ENCODE measurements at regions not wholly inside any gene's neighbourhood (a gene's known extent, or its start where the extent isn't known, plus 50 kb on each side); places are given as distances from the start of the nearest gene placed in this dataset.
A peak's percentile ranks its signal among the peaks of the same experiment; 100 is the strongest.
"Not testable (repeated sequence)": the region's sequence is repeated elsewhere in the genome, so short reads cannot be mapped to it uniquely, and the experiment has no call there.

GRCh38 chr5:44536650-44537260 is 147.5 kb upstream of the FGF10 start:
- TF ChIP-seq ZFX (IDR thresholded peaks at IDR 0.05; ENCODE audit: borderline replicate concordance) (no peak), CTCF (IDR thresholded peaks at IDR 0.05) (peak; percentile 84)
- H3K27ac ChIP-seq, result peak overlapping the region; percentile 97; the same call in 1 of the 2 replicates

GRCh38 chr5:44535621-44536020 is 146.4 kb upstream of the FGF10 start:
- TF ChIP-seq CTCF (IDR thresholded peaks at IDR 0.05), result no peak
- TF ChIP-seq ZFX (IDR thresholded peaks at IDR 0.05; ENCODE audit: borderline replicate concordance), result no peak
- H3K27ac ChIP-seq, result no peak overlapping the region

GRCh38 chr5:44532981-44533380 is 143.8 kb upstream of the FGF10 start:
- H3K27ac ChIP-seq, result no peak overlapping the region
- TF ChIP-seq ZFX (IDR thresholded peaks at IDR 0.05; ENCODE audit: borderline replicate concordance), result no peak
- TF ChIP-seq CTCF (IDR thresholded peaks at IDR 0.05), result no peak

- H3K27ac ChIP-seq, result not testable (repeated sequence)
Observed at GRCh38 chr5:44531756-44532155, 142.5 kb upstream of the FGF10 start.

GRCh38 chr5:44530783-44531182 is 141.6 kb upstream of the FGF10 start:
- not testable (repeated sequence) for H3K27ac ChIP-seq

GRCh38 chr5:44511596-44511995 is 122.4 kb upstream of the FGF10 start:
- no peak for TF ChIP-seq CTCF (IDR thresholded peaks at IDR 0.05)
- TF ChIP-seq ZFX (IDR thresholded peaks at IDR 0.05; ENCODE audit: borderline replicate concordance), result no peak
- no peak overlapping the region for H3K27ac ChIP-seq

- no peak overlapping the region for H3K27ac ChIP-seq
- TF ChIP-seq ZFX (IDR thresholded peaks at IDR 0.05; ENCODE audit: borderline replicate concordance), result no peak
- no peak for TF ChIP-seq CTCF (IDR thresholded peaks at IDR 0.05)
Observed at GRCh38 chr5:44506561-44506960, 117.3 kb upstream of the FGF10 start.

GRCh38 chr5:44499381-44499780 is 110.2 kb upstream of the FGF10 start:
- TF ChIP-seq ZFX (IDR thresholded peaks at IDR 0.05; ENCODE audit: borderline replicate concordance) (no peak), CTCF (IDR thresholded peaks at IDR 0.05) (no peak)
- H3K27ac ChIP-seq, result no peak overlapping the region

Data from 22Rv1 (cell line).